BE2C (cell line): ENCODE measurements at regions not wholly inside any gene's neighbourhood (a gene's known extent, or its start where the extent isn't known, plus 50 kb on each side); places are given as distances from the start of the nearest gene placed in this dataset.

Experiments used
- DNase-seq: peaks from one replicate; pipeline ENCODE4 v3.0.0-alpha.2; 2020
- H3K27me3 ChIP-seq: fragments of 250-450 bp; sonication (Bioruptor Pico); 2 replicates; pipeline ENCODE4 v1.5.1; 2020; ENCODE audit warnings: mild to moderate bottlenecking
- H3K36me3 ChIP-seq: fragments of 250-450 bp; sonication (Bioruptor Pico); 2 replicates; pipeline ENCODE4 v1.5.1; 2020; ENCODE audit warnings: mild to moderate bottlenecking
- H3K4me1 ChIP-seq: fragments of 250-450 bp; sonication (Bioruptor Pico); 2 replicates; pipeline ENCODE4 v1.5.1; 2020
- H3K4me3 ChIP-seq: 2 replicates; pipeline ENCODE4 v1.5.1; 2011; ENCODE audit warnings: low read depth, low read length
- H3K9me3 ChIP-seq: fragments of 250-450 bp; sonication (Bioruptor Pico); 2 replicates; pipeline ENCODE4 v1.5.1; 2020
- TF ChIP-seq, protein P1 (sequence below): IDR thresholded peaks from 2 replicates; pipeline ENCODE4 v1.5.1; 2012; ENCODE audit warnings: mild to moderate bottlenecking, low read depth, low read length

- no peaks in the 10 kb centered on the region for H3K9me3 ChIP-seq
- no peak for DNase-seq
- TF ChIP-seq, protein P1, sequence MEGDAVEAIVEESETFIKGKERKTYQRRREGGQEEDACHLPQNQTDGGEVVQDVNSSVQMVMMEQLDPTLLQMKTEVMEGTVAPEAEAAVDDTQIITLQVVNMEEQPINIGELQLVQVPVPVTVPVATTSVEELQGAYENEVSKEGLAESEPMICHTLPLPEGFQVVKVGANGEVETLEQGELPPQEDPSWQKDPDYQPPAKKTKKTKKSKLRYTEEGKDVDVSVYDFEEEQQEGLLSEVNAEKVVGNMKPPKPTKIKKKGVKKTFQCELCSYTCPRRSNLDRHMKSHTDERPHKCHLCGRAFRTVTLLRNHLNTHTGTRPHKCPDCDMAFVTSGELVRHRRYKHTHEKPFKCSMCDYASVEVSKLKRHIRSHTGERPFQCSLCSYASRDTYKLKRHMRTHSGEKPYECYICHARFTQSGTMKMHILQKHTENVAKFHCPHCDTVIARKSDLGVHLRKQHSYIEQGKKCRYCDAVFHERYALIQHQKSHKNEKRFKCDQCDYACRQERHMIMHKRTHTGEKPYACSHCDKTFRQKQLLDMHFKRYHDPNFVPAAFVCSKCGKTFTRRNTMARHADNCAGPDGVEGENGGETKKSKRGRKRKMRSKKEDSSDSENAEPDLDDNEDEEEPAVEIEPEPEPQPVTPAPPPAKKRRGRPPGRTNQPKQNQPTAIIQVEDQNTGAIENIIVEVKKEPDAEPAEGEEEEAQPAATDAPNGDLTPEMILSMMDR = no peak
Observed at GRCh38 chr16:5188989-5189352, 91.4 kb upstream of the EEF2KMT start.

DNA sequence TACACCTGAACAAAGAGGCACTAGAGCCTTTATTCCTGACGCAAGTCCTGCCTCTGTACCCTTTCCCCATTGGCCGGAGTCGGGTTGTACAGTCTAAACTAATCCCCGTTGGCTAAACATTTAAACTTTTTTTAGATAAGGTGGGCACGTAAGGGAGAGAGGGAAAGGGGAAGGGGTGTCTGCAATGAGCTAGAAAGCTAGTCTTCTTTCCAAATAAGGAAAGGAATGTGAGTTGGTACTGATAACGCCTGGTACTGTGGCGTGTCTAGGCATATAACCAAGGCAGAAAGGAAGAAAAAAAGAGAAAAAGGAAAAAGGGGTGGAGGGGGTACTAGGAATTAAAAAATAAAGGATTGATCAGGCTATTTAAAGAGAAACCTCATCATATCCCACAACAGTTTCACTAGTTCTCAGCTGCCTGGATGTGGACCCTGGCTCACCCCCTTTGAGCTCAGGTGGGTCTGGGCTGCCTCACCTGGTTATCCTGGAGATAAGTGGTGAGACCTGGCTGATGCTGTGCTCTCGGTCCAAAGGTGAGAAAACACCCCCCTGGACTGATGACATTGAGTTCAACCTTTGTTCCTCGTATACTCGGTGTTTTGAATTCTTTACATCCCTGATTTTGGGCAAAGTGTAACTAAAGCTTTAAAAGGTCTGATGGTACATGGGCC is 90.9 kb upstream of the EEF2KMT start:
- H3K4me1 ChIP-seq = no peaks in the 10 kb centered on the region
- H3K36me3 ChIP-seq = no peaks in the 10 kb centered on the region
- no peaks in the 10 kb centered on the region for H3K9me3 ChIP-seq
- TF ChIP-seq, protein P1 = no peak
- no peaks in the 10 kb centered on the region; the same call in 1 of the 2 replicates for H3K27me3 ChIP-seq
- DNase-seq = no peak
- H3K4me3 ChIP-seq = no peak overlapping the region

More at GRCh38 chr16:5188989-5189352, 91.4 kb upstream of the EEF2KMT start:
- peaks cover 3% of the 10 kb centered on the region for H3K27me3 ChIP-seq
- no peaks in the 10 kb centered on the region for H3K4me1 ChIP-seq
- H3K4me3 ChIP-seq = no peak overlapping the region
- H3K36me3 ChIP-seq = no peaks in the 10 kb centered on the region

- peak; percentile 42 for DNase-seq
- Histone ChIP-seq H3K4me1 (no peaks in the 10 kb centered on the region), H3K9me3 (no peaks in the 10 kb centered on the region), H3K36me3 (no peaks in the 10 kb centered on the region), H3K4me3 (no peak overlapping the region), H3K27me3 (no peaks in the 10 kb centered on the region)
- TF ChIP-seq, protein P1 = no peak
Observed at GRCh38 chr16:5187402-5187952, 89.9 kb upstream of the EEF2KMT start.

DNA sequence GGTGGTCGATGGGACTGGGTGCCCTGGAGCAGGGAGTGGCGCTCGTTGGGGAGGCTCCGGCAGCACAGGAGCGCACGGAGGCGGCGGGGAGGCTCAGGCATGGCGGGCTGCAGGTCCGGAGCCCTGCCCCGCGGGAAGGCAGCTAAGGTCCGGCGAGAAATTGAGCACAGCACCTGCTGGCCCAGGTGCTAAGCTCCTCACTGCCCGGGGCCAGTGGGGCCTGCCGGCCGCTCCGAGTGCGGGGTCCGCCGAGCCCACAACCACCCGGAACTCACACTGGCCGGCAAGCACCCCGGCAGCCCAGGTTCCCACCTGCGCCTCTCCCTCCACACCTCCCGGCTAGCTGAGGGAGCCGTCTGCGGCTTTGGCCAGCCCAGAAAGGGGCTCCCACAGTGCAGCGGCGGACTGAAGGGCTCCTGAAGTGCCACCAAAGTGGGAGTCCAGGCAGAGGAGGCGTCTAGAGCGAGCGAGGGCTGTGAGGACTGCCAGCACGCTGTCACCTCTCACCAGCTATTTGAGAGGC is 88.8 kb upstream of the EEF2KMT start:
- TF ChIP-seq, protein P1 = no peak
- no peaks in the 10 kb centered on the region for H3K36me3 ChIP-seq
- H3K9me3 ChIP-seq = no peaks in the 10 kb centered on the region
- no peaks in the 10 kb centered on the region for H3K27me3 ChIP-seq
- H3K4me3 ChIP-seq = no peak overlapping the region
- no peak for DNase-seq
- no peaks in the 10 kb centered on the region for H3K4me1 ChIP-seq

- H3K27me3 ChIP-seq = no peaks in the 10 kb centered on the region
- no peak for DNase-seq
- no peaks in the 10 kb centered on the region for H3K4me1 ChIP-seq
- no peaks in the 10 kb centered on the region for H3K36me3 ChIP-seq
- TF ChIP-seq, protein P1 = no peak
- no peaks in the 10 kb centered on the region; the same call in 1 of the 2 replicates for H3K9me3 ChIP-seq
- H3K4me3 ChIP-seq = no peak overlapping the region
Observed at GRCh38 chr16:5176505-5176904, 78.9 kb upstream of the EEF2KMT start.

DNA sequence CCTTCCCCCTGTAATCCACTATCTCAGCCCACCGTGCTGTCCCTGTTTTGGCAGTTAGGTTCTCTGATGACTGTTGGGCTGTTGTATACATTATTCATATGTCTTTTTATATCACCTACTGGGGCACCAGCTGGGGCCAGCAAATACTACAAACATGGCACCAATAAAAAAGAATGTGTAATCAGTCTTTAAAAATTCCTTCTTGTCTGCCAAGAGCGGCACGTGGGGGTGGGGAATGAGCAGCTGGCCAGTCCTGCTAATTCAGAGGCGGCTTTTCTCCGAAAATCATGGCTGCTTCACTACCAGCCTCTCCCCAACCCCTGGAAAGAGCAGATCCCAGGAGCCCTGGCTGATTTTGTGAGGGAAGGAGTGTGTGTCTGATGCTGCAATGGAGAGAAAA is 77.7 kb upstream of the EEF2KMT start:
- no peak for DNase-seq
- Histone ChIP-seq H3K4me1 (no peaks in the 10 kb centered on the region), H3K9me3 (no peaks in the 10 kb centered on the region; the same call in 1 of the 2 replicates), H3K4me3 (no peak overlapping the region), H3K36me3 (no peaks in the 10 kb centered on the region), H3K27me3 (no peaks in the 10 kb centered on the region)
- TF ChIP-seq, protein P1 = no peak
